GM18508 (cell line): ENCODE measurements at regions not wholly inside any gene's neighbourhood (a gene's known extent, or its start where the extent isn't known, plus 50 kb on each side); places are given as distances from the start of the nearest gene placed in this dataset.

Experiments
- ATAC-seq: cut with Tn5 transposase; IDR thresholded peaks from one replicate; pipeline ENCODE4 v1.9.1; 2021; ENCODE audit warnings: moderate number of reproducible peaks; ENCODE audit not compliant: insufficient read depth, unreplicated experiment

DNA sequence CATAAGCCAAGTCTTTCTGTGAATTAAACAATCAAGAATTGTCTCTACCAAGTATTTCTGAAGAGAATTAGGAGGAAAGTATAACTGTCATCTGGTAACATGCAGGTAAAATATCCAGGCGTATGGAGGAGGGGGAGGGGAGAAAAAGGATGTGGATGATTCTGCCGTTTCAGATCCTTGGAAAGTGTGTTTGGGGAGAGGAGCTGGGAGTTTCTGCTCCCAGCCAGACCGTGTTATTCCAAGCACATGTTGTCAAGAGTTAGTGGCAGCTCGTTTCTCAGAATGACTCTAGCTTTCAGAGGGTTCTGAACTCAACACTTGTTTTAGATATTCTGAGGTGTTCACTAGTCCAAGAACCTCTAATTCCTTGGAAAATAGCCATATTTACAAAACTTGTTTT is 137.6 kb downstream of the FAM124B start:
- no peak for ATAC-seq

DNA sequence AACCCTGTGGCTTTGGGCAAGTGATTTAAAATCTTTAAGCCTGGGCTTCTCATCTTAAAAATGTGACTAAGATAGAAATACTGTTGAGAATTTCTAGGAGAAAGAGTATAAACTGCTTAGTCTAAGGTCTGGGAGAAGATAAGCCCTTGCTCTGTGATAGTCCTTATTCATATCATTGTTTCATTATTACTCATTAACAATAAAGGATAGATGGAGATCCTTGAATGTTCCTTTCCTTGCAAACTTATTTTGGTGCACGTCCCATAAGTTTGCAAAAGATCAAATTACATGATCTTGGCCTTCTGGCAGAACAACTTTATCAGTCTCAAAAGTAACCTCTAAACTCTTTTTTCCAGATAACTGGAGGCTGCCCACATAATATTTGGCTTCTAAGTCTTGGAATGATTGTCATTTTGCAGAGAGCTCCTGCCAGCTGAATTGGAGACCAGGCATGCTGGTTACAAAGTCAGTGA is 138.3 kb downstream of the FAM124B start:
- no peak for ATAC-seq

DNA sequence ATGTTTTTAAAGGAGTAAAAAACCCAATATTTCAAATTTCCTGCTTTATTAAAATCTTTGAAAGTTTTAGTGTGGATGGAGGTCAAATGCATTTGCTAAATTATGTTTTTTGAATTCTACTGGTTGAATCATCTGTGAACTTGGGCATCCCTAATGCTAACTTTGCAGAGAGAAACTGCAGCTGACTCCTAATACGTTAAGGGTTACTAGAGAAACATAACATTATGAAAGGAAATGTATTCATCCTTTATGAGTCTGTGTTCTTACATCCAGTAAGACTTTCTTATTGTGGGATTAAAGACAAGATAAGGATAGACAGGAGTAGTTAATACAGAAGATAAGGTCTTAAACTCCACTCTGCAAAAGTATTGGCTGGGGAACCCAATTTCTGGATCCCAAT is 140.6 kb downstream of the FAM124B start:
- ATAC-seq, result no peak

DNA sequence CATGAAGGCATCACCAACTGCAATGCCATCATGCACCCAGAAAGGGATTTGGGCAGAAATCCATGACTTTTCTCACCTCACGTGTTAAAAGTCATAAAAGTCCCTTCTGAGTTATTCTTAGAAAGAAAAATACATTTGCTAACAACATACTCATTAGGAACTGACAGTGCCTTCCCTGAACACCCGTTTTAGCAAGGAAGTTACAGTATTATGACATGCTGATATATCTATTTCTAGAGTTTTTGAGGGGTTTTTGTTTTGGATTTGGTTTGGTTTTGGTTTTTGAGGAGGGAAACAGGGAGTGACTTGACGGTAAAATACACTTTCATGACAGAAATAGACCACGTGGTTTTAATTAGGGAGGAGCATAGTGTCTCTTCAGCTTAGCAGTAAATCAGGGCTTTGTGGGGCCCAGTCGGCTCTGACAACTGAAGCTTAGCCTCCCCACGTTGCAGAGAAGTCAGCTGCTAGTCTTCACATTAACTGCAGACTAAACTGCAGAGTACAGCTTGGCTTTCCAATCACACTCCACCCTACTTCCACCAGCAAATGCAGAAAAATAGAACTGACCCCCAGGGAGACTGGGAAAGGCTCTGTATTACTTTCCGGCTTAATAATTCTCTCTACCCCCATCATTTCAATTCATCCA is 141.4 kb downstream of the FAM124B start:
- no peak for ATAC-seq

DNA sequence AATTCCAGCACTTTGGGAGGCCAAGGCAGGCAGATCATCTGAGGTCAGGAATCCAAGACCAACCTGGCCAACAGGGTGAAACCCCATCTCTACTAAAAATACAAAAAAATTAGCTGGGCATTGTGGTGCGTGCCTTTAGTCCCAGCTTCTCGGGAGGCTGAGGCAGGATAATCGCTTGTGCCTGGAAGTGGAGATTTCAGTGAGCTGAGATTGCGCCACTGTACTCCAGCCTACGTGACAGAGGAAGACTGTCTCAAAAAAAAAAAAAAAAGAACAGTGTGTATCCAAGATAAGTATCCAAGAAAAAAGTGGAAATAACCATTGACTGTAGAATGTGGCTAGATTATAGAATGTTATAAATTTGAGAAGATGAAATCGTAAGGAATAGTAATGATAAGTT is 142.1 kb downstream of the FAM124B start:
- ATAC-seq, result no peak

DNA sequence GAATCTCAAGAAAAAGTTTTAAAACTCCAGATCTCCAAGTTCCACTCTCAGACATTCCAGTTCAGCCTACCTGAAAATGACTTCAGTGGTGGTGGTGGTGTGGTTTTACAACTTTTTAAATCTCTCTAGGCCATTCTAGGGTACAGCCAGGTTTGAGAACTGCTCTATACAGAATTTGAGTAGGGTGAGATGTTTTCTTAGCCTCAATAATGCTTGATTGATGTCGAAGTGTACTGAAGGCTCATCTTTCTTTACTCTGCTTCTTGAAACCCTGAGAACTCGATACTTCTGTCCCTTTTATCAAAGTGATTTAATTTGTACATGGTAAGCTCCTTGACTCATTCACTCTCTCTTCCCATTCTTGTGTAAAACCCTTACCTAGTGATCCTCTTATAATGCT is 143.8 kb downstream of the FAM124B start:
- no peak for ATAC-seq

DNA sequence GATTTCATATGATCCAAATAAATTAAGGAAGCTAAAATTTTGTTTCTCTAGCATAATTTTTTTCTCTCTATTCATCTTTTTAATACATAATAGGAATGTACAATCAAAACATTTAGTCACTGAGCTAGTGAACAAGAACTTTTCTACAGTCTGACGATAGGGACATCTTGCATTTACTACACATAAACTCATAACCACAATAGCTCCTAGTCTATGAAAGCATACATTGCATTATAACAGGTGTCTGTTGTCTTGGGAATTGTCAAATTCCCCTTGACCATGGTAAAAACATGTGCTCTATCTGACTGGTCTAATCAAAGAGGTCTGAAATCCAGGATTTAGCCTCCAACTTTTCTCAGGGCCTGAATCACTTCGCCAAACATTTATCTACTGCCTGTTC is 144.8 kb downstream of the FAM124B start:
- no peak for ATAC-seq

DNA sequence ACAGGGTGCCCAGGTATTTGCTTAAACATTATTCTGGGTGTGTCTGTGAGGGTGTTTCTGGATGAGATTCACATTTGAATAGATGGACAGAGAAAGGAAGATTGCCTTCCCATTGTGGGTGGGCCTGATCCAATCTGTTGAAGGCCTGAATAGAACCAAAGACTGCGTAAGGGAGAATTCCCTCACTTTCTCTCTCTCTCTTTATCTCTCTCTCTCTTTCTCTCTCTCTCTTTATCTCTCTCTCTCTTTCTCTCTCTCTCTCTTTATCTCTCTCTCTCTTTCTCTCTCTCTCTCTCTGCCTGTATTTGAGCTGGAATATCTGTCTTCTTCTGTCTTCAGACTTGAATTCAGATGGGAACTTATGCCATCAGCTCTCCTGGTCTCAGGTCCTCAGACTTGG is 148.4 kb downstream of the FAM124B start:
- no peak for ATAC-seq

DNA sequence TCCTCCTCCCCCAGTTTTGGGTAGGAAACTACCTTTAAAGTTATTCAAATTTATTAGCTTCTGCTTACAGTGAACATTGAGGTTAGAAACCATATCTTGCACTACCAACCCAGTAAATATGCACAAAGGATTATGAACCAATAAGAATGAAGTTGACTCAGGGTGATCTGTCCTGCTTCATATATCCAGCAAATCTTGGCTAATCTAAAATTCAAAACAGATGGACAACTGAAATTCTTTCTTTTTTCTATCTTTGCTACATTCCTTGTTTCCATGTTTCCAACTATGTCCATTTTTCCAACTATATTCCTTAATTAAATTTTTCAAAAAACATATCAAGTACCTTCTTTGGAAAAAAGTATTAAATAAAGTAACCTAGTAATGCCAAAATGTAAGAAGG is 149.3 kb downstream of the FAM124B start:
- no peak for ATAC-seq

DNA sequence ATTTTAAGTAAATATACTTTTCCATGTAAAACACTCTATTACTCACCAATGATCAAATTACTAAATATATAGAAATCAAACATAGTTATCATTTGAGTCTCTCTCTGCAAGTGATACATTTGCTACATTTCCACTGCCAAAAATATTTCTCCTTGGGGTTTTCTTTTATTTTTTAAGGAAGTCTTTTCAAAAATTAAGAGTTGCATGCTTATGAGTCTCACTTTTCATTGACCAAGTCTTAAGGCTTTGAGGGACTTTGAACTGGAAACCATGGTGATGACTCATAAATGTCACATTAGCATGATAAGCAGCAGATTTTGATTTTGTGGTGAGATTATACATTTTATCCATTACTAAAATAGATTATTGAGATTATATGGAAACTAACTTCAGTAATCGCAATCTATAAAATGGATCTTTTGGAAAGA is 152.9 kb downstream of the FAM124B start:
- no peak for ATAC-seq

DNA sequence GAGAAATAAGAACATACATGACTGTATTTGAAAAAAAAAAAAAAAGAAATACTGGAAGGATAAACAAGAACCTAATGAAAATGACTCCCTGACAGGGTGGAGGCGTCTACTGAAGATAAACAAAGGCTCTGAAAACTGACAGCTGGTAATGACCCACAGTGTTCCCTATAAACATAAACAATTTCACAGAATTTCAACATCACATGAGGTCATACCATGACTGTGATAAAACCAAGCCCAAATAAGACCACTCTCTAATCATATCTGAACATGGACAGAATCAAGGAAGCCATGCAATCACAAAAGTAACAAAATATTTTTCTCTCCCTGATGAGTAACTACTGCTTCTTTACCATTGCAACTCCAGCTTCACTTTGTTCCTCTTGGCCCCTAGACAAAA is 159.3 kb downstream of the FAM124B start:
- no peak for ATAC-seq

DNA sequence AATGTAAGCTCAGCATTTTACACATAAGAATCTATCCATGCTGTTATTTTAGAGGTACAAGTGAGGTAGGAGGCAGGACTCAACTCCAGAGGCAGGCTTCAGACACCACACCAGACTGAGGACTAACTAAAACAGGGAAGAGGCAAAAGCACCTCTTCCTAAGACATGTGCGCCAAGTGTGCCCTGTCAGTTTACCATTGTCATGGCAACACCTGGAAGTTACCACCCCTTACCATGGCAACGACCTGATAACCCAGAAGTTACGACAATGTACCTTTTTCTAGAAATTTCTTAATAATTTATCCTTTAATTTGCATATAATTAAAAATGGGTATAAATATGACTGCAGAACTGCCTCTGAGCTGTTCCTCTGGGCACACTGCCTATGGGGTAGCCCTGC is 160.1 kb downstream of the FAM124B start:
- no peak for ATAC-seq

DNA sequence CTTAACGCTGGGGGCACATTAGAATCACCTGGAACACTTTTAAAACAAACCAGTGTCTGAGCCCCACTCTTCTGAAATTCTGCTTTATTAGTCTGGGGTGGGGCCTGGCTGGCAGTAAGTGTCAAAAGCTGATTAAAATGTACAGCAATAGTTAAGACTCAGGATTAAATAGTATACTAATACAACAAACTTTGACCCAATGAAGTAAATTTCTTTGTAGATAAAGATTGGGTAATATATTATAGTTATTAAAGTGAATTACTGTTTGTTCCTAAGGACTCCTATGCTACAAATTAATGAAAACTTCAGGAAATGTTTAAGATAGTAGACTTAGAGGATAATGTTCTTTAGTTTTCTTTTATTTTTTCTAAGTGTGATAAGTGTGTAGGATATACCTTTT is 160.9 kb downstream of the FAM124B start:
- no peak for ATAC-seq

DNA sequence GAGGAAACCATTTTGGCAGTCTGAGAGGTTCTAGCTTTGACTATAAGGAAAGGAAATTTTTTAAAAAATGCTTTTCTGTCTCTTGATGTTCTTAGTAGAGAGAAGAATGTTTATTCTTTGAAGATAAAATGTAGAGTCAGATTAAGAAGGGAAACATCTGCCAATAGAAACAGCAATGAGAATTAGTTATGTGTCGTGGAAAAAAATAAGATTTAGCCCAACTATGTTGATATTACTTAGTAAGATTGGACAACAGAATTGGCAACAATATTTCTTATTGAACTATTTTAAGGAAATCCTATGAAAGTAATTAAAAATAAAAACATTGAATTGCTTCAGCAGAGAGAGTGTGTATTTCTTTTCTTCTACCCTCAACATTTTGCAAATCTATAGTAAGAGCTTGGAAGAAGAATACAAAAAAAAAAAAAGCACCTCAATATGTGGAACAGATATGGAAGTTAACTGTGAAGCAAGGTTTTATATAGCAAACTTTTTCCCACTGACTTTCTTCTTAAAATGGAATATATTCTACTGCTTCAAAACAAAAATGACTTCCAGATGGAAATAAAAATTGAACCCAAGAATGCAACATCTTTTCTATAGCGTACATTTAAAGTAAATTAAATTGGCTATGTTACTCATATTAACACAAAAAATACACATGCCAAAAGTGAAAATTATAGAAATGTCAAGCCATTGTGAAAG is 177.9 kb downstream of the FAM124B start:
- ATAC-seq, result no peak

DNA sequence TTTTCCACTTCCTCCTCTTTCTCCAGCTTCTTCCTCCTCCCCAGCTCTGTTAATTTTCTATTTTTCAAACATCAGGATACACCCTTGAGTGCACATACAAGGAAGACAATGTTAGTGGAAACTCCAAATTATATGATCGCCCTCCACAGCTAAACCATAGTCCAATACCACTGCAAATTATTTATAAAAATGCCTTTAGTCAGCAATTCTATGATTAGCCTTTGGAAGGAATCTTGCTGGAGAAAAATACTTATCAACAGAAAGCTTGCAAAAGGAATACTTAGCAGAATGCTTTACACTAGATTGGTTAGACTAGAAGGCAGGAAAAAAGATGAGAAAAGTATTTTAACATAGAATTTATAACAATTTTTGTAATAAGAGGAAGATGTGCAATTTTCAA is 178.9 kb downstream of the FAM124B start:
- no peak for ATAC-seq

DNA sequence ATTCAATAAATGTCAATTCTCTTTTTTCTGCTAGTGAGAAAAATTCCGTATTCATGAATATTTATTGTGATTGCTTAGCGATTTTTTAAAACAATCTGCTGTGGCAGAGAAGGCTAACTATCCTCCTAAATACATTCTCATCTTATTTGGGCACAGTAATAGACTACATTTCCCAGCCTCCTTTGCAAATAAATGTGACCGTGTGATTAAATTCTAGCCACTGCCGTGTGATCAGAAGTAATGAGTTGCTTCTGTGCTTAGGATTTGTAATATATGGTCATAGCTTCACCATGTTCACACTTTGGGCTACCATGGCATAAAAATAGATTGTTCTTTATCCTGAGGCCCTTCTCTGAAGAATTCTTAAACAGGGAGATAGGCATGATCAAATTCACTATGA is 179.6 kb downstream of the FAM124B start:
- ATAC-seq, result no peak

DNA sequence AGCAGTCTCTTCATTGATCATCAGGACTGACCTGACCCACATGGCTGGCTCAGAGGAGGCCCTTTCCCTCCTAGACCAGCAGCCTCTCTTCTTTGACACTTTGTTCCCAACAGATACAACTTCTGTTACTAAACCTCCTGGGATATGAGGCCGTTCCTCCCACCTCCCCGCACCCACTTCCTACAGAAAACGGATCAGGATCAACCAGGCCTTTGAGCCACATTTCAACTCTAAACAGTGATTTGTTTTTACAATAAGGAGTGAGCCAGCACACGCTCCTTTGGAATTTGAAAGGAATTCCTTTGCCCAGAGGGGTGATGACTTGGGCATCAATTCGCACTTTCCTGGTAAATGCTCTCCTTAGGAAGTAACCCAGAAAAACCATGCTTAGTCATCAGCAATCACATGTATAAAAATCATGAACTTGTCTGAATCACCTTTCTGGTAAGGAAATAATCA is 180.4 kb downstream of the FAM124B start:
- ATAC-seq, result no peak

DNA sequence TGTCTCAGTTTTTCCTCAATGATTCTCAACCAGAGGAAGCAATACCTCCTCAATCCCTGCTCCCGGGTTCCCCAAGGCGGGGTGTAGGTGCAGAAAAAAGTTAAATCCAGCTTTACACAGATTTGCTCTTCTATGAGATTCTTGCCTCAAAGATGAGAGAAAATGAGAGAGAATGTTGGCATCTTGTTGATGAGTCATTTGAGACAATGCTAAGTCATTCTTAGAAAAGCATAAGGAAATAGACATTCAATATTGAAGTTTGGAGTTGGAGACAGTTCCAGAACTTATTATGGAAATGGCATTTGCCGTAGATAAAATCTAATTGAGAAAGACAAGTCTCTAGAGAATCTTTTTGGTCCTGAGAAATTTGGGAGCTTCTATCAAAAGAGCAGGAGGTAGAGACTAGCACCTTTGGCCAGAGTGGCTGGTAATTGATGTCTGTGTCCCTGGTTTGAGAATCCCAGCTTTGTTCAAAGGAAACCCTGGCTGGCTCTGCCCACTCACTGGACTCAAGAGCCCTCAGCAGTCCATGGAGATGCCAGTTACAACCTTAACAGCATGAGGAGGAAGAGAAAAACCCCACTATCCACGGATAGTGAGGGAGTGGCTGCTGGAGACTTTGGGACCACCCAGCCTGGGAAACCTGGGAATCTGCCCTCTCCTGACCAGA is 181.2 kb downstream of the FAM124B start:
- no peak for ATAC-seq

DNA sequence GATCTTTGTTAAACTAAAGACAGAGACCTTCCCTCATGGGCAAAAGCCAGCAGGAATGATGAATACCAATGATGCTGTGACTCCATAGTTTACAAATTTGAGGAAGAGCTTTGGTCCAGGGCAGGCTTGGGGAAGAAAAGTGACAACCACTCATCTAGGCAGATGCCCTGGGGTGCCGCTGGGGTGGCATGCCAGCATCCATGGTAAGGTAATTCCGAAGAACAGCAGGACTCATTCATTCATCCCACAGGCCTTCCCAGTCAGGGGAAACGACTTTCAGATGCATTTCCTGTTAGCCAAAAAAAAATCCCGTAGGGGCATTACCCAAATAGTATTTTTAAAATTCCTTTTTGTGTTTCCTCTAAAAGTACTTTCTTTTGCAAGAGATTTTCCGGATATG is 180.7 kb upstream of the SERPINE2 start:
- no peak for ATAC-seq

DNA sequence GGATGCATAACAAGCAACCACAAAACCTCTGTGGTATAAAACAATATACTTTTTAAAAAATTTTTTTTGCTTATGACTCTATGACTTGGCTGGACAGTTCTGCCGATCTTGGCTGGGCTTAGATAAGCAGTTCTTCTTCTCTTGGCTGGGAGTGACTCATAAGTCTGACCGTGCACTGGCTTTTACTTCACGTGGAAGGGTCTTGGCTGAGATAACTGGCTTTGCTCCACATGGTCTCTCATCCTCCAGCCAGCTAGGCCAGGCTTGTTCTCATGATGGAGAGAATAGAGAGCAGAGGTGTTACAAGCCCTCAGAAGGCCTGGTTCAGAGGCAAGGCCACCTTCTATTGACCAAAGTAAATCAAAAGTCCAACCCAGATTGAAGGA is 178.9 kb upstream of the SERPINE2 start:
- ATAC-seq, result no peak

DNA sequence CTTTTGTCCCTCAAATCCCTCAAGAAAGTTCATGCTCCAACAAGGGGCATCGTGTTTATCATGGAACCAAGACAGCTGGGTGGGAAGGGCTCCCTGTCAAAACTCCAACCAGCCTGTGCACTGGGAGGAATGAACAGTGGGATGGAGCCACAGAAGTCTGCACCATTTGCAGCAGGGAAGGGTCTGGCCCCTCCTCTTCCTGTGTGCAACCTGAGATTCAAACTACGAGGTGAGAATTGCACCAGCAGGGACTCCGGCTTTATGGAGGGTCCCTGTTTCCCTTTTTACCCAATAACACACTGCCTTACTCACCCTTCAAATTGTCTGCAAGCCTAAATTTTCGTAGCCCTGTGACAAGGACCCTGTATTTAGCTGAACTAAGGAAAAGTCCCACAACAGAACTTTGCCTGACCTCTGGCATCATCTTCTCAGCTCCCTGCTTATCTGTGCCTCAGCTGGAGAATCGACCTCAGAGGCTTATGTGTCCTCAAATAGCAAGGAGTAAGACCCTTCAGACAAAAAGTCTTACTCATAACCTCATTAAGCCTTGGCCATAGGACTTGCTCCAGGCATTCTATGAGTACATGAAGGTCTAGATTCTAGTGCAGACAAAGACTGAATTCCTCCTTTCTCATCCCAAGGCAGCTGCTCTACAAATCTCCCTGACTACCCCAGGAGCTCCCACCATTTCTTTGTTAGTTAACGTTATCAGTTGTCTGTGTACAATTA is 178.3 kb upstream of the SERPINE2 start:
- ATAC-seq, result no peak
